Posterior vena cava (tissue), 2 donors: ENCODE measurements at regions not wholly inside any gene's neighbourhood (a gene's known extent, or its start where the extent isn't known, plus 50 kb on each side); places are given as distances from the start of the nearest gene placed in this dataset.
"Not testable (repeated sequence)": the region's sequence is repeated elsewhere in the genome, so short reads cannot be mapped to it uniquely, and the experiment has no call there.

Experiments used
- DNase-seq: peaks from one replicate; pipeline ENCODE4 v3.0.0-alpha.2; 2020; ENCODE audit warnings: low spot score
- intact Hi-C, 2 donors: fragments of 100-400 bp; cut with DNase I; formaldehyde crosslinking; loops; one replicate each; pipeline versions ENCODE4 v1.14.1 to v1.14.2; 2022 to 2023
- donor health status: DM: yes; HTN: yes; CAD: no.
- donor health status: DM: yes; HTN: yes; CAD: no.

DNA sequence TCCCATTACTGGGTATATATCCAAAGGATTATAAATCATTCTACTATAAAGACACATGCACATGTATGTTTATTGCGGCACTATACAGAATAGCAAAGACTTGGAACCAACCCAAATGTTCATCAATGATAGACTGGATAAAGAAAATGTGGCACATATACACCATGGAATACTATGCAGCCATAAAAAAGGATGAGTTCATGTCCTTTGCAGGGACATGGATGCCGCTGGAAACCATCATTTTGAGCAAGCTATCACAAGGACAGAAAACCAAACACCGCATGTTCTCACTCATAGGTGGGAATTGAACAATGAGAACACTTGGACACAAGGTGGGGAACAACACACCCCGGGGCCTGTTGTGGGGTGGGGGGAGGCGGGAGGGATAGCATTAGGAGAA lies 57.0 kb upstream of the NEUROD1 start:
- intact Hi-C loops, DNase-seq: not testable (repeated sequence)

DNA sequence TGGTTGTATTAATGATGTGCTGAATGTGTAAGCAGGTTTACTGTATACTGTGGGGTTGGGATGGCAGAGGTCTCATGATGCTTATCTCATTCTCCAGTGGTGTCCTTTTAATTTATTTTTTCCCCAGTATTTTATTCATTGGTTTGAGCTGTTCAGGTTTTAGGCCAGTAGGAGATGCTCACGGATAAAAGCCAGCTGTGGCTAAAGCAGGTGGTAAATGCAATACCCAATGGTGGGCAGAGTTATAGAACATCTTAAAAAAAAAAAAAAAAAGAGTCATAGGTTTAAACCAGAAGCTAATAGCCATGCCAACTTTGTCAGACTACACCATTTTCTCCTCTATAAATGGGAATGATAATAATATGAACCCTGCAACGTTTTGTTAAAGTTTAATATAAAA lies 57.8 kb upstream of the NEUROD1 start:
- intact Hi-C loops, result no loop called here
- DNase-seq, result no peak

DNA sequence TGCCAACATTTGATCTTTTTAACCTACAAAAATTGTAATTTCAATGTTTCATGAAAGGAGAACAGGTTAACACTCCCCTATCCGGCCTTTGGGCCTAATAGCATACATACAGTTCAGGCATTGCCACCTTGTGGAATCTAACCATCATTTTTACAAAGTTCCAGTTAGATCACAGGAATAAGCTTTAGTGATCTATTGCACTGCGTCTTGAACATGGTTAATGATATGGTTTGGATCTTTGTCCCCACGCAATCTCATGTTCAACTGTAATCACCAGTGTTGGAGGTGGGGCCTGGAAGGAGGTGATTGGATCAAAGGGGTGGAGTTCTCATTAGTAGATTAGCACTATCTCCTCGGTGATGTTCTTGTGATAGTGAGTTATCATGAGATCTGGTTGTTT lies 58.2 kb upstream of the NEUROD1 start:
- intact Hi-C loops, result no loop called here
- no peak for DNase-seq

DNA sequence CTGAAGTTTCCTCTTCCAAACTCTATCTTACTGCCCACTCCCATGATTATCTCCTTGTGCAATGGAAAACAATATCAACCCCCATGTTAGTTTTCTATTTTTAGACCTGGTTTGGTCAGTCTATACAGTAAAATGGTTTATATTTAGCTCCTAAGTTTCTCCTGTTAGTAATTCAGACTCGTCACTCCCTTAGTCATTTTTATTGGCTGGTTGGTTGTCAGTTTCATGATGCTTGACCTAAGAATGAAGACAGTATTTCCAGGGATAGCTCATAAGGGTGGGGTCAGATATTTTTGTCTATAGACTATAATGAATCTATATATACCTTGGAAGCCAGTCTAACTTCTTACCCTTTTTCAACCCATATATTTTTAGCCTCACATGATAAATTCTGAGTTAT lies 61.4 kb upstream of the NEUROD1 start:
- intact Hi-C loops, result loop anchor here in 1 of 2 donors (5.0 to 10.0 kb wide), 3 partner anchors 163 to 333 kb away; no protein-coding TSS in a partner anchor
- DNase-seq, result no peak

DNA sequence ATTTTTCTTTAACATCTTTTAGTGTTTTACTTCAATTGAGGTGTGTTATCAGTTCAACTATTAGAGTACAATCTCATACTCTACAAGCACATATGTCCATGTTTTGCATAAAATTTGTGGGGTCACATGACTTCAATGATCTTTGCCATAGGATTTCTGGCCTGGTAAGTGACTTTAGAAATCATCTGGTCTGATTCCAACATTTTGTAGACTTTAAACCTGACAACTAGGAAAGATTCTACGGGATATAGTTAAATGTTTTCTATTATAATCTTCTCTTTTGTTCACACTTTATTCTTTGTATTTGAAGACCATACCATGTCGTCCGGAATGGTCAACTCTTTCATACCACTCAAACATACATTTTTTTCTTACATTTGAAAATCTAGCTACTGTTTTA lies 62.0 kb upstream of the NEUROD1 start:
- intact Hi-C loops, result loop anchor here in 1 of 2 donors (5.0 to 10.0 kb wide), 3 partner anchors 162 to 332 kb away; no protein-coding TSS in a partner anchor
- DNase-seq, result no peak

DNA sequence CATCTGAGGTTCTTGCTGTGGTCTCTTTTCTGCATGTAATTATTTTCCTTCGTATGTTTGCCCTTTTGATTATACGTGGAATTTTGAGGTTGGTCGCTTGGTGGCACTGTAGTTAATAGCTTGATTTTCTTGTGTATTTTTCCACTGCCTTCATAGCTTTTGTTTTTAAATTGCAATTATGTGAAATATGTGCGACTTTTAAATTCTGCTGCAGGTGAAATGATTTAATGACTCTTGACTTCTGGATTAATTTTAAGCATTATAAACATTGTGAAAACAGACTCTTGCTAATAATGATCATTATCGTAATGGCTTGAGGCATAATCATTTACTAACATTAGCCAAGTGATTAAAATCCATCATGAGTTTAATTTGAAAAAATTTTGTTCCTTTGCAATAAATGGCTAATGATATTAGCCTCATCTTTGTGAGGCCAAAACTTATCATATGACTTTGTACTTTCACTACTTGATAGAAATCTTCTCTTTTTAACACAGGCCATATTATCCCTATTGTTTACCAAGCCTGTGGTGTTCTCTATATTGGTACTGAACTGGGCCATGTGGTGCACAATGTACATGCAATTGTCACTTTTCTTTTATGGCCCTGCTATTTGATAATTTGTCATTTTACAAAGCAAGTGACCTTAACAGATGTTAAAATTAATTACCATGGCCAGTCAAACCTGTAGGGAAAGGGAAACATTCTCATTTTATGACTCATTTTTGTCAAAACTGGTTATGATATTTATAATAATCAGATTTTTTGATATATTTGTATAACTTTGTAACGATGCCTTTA lies 62.8 kb upstream of the NEUROD1 start:
- intact Hi-C loops, result loop anchor here in 1 of 2 donors (5.0 to 10.0 kb wide), 3 partner anchors 162 to 332 kb away; no protein-coding TSS in a partner anchor
- no peak for DNase-seq

DNA sequence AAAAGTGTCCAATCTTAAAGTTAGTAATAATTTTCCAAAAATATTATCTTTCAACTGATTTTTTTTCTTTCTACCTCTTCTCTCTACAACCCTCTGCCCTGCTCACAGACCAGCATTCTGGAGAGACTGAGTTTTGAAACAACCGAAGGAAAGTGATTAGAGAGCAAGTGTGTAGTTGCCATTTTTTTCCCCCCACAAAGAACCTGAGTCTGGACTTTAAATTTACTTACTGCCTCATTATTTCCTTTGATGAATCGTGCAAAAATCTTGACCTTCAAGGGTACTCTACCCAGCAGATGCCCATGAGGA lies 63.4 kb upstream of the NEUROD1 start:
- no peak for DNase-seq
- intact Hi-C loops, result loop anchor here in 1 of 2 donors (5.0 to 10.0 kb wide), 3 partner anchors 161 to 331 kb away; no protein-coding TSS in a partner anchor

DNA sequence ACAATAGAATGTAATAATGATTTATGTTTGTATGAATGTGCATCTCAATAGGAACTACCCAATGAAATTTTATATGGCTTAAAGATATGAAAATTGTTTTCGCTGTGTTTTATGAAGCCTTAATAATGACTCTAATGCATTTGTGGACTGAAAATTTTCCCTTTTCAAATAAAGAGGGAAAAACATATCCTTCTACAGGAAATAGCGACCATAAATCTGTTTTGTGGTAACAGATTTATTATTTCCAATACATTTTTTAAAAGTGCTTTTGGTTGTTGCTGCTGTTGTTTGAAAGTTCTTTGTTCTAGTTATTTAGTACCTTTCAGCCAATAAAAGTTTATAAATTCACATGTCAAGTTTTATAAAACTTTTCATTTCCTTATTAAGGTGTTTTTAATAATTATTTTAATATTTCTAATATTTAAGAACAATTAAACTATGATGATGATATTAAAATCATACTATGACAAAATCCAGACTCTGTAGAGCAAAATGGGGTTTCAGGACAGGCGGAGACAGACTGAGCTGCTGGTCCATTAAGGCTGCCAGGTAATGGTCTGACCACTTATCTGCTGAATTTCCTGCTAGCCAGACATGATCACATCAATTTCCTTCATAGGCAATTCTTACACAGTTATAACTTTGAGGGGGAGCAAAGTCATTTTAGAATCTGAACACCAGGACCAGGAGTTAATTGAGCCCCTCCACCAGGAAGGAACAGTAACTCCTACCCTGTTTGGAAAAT lies 65.7 kb upstream of the NEUROD1 start:
- DNase-seq, result no peak
- intact Hi-C loops, result loop anchor here in 1 of 2 donors (10.0 kb wide), 2 partner anchors 159 to 329 kb away; no protein-coding TSS in a partner anchor

DNA sequence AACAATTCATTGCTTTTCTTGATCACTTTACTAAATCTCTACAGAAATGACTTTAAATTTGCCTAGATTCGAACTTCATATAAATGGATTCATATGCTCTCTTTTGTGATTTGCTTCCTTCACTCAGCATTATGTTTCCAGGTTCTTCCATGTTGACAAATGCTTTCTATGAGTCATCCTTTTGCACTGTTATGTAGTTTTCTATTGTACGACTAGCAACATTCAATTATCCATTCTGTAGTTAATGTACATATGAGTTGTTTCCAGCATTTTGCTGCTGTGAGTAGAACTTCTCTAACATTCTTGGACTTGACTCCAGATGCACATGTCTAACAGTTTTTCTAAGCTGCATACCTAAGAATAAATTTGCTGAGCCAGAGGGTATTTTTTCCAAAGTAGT lies 66.5 kb upstream of the NEUROD1 start:
- intact Hi-C loops, result loop anchor here in 1 of 2 donors (10.0 kb wide), 2 partner anchors 158 to 328 kb away; no protein-coding TSS in a partner anchor
- DNase-seq, result no peak

DNA sequence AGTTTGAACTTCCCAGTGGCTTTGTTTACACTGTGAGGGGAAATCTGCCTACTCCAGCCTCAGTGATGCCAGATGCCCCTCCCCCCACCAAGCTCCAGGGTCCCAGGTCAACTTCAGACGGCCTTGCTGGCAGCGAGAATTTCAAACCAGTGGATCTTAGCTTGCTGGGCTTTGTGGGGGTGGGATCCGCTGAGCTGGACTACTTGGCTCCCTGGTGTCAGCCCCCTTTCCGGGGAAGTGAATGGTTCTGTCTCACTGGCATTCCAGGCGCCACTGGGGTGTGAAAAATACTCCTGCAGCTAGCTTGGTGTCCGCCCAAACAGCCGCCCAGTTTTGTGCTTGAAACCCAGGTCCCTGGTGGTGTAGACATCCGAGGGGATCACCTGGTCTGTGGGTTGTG lies 70.0 kb upstream of the NEUROD1 start:
- DNase-seq, result no peak
- intact Hi-C loops, result no loop called here

DNA sequence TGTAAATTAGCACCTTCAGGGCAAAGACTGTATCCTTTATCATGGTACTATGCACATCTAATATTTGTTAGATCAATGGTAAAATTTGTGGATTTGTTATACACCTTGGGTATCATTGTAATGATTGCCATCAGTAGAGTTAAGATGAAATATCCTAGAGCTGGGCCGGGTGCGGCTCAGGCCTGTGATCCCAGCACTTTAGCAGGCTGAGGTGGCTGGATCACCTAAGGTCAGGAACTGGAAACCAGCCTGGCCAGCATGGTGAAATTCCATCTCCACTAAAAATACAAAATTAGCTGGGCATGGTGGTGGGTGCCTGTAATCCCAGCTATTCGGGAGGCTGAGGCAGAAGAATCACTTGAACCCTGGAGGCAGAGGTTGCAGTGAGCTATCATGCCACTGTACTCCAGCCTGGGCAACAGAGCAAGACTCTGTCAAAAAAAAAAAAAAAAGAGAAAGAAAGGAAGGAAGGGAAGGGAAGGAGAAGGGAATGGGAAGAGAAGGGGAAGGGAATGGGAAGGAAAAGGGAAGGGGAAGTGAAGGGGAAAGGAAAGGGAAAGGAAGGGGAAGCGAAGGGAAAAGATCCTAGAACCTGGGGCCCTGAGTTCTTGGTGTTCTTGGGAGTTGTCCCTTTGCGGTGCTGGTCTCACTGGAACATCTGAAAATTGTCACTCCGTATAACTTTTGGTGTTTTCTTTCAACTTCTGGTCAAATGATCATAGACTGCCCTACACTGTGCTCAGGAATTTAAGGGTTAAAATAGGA lies 71.1 kb upstream of the NEUROD1 start:
- DNase-seq, result no peak
- intact Hi-C loops, result no loop called here

DNA sequence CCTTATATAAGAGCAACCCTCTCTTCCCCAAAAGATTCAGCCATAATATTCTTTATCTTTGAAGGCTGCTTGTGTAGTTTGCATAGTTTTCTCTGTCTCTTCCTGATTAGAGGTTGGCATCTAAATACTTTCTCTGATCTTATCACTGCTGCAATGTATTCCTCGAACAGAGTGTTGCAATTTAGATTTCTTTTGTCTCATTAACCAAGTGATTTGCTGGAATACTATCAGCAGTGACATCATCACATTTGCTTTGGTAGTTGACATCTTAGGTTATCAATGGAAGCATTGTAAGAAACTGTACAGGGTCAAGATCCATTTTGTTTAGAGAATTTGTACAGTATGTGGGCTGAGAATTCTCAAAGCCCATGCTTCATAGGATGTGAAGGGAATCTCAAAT lies 72.0 kb upstream of the NEUROD1 start:
- DNase-seq, result no peak
- intact Hi-C loops, result no loop called here

DNA sequence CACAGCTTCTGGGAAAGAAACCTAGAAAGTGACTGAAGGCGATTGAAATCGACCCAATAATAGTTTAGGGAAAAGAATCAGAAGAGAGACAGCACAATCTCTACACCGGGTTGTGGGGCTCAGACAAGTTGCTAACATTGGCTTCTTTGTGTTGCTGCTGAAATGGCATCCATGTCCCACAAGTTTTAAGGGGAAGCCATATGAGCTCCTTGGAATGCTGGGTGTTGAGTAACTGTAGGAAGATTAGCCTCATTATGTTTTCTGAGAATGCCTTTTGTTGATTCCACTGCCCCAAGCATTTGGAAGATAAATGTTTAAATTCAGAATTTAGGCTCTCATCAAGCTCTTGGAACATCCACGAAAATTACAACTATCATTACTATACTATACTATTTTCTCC lies 73.4 kb upstream of the NEUROD1 start:
- no peak for DNase-seq
- intact Hi-C loops, result no loop called here

DNA sequence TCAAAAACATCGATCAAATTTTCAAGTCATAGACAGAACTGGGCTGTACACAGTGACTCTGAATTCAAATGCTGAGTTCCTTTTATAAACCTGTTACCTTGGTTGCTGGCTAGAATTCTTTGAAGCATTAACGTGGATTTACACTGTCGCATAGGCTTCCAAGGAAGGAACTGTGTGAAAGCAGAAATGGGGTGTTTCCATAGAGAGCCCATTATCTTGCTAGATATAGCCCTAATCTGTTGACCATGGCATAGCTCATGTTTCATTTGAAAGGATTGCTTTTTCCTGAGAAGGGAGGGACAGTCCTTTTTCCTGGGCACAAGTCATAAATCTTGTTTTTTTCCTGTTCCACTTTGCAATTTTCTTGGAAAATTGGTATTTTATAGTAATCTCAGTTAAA lies 73.8 kb upstream of the NEUROD1 start:
- intact Hi-C loops, result no loop called here
- no peak for DNase-seq

DNA sequence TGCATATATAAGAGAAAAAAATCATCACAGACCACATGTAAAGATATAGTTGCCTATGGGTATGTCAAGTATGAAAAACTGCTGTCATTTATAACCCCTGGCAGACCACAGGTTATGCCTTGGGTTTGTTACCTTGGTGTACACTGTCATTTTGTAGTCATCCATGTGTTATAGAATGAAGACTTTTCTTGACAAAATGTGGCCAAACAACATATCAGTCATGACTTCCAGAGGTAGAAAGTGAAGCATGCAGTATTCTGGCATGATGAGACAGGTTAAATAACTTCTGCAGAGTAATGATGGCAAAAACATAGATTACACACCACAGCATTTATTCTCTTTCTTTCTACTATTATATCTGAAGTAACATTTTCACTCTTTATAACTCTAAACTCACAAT lies 74.9 kb upstream of the NEUROD1 start:
- intact Hi-C loops, result no loop called here
- DNase-seq, result no peak

DNA sequence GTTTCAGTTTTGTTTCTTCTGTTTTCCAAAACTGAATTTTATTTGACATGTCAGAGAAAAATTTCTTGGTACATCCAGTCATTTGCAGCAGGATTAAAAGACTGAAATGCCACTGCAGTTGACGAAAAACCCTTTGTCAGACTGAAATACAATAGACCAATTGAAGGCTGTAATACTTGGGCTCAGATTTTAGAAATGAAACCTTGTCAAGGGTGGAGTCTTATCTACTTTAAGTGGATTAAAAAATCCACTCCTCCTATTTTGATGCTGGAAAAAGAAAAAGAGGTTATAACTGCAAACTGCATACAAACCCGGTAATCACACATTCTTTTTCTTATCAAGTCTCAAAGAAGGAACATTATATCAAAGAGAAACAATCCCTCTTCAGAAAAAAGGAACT lies 80.2 kb upstream of the NEUROD1 start:
- intact Hi-C loops, result no loop called here
- DNase-seq, result no peak

DNA sequence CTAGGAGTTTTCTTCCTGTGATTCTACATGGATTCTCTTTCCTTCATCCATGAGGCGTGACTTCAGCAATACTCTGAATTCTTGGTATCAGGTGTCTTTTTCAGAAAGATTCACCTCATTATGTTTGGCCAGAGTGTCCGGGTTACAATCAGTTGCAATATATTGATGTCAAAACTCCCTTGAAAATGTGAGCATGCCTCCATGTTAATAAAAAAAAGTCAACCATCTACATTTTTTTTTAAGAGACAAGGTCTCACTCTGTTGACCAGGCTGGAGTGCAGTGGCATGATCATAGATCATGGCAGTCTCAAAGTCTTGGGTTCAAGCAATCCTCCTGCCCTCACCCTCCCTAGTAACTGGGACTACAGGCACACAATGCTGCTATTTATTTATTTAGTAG lies 80.9 kb upstream of the NEUROD1 start:
- intact Hi-C loops, result no loop called here
- DNase-seq, result no peak

DNA sequence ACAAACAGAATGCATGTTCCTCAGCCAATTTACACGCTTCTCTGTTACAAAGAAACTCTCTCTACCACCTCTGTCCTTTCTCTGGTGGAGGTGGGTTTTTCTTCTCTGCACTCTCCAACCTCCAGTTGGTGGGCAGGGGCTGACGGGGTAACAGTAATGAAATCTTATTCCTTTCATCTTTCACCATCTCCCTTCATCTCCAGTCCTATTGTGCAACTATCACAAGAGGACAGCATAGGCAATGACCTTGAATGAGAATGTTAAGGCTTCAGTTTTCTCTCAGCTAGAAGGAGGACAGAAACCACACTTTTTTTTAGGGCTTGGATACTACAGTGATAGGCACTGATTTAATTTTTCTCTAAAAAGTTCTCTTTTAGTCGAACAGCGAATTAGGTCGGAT lies 81.7 kb upstream of the NEUROD1 start:
- intact Hi-C loops, result no loop called here
- no peak for DNase-seq

DNA sequence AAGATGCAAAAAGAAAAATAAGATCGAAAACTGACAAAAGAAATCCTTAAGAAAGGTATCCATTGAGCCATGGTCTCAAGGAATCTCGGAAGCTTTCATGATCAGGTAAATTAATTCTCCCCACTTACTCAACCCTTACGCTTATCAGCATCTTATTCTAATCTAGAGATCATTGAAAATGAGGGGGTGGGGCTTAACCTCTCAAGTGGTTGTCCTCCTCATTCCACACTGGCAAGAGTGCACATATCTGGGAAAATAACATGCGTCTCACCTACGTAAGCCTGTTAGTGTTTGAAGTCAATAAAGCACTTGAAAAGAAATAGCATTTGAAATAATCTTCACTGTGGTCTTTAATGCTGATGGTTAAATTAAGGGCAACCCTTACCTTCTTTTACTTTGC lies 82.5 kb upstream of the NEUROD1 start:
- no peak for DNase-seq
- intact Hi-C loops, result no loop called here

DNA sequence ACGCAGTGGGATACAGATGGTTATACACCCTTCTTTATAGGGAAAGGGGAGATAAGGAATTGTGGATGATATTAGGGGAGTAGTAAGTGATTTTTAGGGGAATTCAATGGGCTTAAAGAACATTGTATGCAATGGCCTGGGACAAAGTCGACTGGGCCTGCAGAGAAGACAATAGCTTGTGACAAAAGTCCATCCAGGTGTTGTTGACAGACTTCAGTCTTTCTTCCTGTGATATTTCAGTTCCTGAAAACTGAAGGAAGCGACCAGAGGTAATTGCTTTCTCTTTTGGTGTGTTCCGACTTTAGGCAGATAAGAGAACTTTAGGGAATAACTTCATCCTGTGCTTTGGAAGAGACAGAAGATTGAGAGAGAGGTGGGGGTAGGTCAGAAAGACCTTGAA lies 83.1 kb upstream of the NEUROD1 start:
- DNase-seq, result no peak
- intact Hi-C loops, result no loop called here
